ENCODE measurements at regions not wholly inside any gene's neighbourhood (a gene's known extent, or its start where the extent isn't known, plus 50 kb on each side); places are given as distances from the start of the nearest gene placed in this dataset.

DNA sequence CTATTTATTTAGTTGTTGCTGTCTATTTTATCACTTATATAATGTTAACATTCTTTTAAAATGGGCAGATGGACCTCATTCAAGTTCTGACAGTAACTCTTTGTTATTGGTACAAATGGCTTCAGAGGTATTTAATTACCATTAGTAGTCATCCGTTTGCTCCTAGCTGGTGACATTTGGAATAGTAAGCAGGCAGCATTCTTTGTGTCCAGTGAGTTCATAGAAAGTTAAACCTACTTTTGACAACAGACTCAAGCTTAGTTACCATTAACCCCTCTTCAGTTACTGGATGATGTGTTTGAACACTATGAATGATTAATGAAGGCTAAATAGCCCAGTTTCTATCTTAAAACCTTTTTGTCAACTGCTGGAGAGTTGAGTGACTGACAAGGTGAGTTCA is 500.7 kb upstream of the ATP11B start:
- Histone ChIP-seq H3K4me3 (ENCODE audit: low read depth in 1 of 3, low read length in 3 of 3) (no peak overlapping the region), H3K36me3 (ENCODE audit: control insufficient read depth in 4 of 4, insufficient read depth in 3 of 4, low read depth in 1 of 4, low read length in 3 of 4) (no peaks in the 10 kb centered on the region), H3K27ac (ENCODE audit: low read depth in 1 of 2, low read length in 2 of 2) (no peak overlapping the region), H3K9me3 (ENCODE audit: control insufficient read depth in 4 of 4, low read length in 3 of 4) (no peaks in the 10 kb centered on the region), H3K4me1 (ENCODE audit: control insufficient read depth in 4 of 4, insufficient read depth in 4 of 4, low read length in 3 of 4) (no peaks in the 10 kb centered on the region), H3K27me3 (ENCODE audit: control insufficient read depth in 4 of 4, insufficient read depth in 4 of 4, low read length in 3 of 4) (no peaks in the 10 kb centered on the region), H3K9ac (ENCODE audit: low read depth in 1 of 2, low read length in 2 of 2) (no peak overlapping the region)
- 33% methylated on average over 1 of the region's 1 CpG for WGBS
- no peak for DNase-seq (ENCODE audit: low spot score)
- TF ChIP-seq YY1 (IDR thresholded peaks at IDR 0.05) = no peak
- no peak for TF ChIP-seq JUND (IDR thresholded peaks at IDR 0.05)
- TF ChIP-seq RXRA (IDR thresholded peaks at IDR 0.05) = no peak
- no peak for TF ChIP-seq GABPA (IDR thresholded peaks at IDR 0.05 in 1 of 2, conservative IDR thresholded peaks at IDR 0.05 in 1 of 2)
- TF ChIP-seq, protein P1, sequence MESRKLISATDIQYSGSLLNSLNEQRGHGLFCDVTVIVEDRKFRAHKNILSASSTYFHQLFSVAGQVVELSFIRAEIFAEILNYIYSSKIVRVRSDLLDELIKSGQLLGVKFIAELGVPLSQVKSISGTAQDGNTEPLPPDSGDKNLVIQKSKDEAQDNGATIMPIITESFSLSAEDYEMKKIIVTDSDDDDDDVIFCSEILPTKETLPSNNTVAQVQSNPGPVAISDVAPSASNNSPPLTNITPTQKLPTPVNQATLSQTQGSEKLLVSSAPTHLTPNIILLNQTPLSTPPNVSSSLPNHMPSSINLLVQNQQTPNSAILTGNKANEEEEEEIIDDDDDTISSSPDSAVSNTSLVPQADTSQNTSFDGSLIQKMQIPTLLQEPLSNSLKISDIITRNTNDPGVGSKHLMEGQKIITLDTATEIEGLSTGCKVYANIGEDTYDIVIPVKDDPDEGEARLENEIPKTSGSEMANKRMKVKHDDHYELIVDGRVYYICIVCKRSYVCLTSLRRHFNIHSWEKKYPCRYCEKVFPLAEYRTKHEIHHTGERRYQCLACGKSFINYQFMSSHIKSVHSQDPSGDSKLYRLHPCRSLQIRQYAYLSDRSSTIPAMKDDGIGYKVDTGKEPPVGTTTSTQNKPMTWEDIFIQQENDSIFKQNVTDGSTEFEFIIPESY (IDR thresholded peaks at IDR 0.05) = no peak
- TF ChIP-seq RAD21 (IDR thresholded peaks at IDR 0.05) = no peak
- TF ChIP-seq TAF1 (conservative IDR thresholded peaks at IDR 0.05) = no peak
- no peak for TF ChIP-seq FOXA2 (IDR thresholded peaks at IDR 0.05)

DNA sequence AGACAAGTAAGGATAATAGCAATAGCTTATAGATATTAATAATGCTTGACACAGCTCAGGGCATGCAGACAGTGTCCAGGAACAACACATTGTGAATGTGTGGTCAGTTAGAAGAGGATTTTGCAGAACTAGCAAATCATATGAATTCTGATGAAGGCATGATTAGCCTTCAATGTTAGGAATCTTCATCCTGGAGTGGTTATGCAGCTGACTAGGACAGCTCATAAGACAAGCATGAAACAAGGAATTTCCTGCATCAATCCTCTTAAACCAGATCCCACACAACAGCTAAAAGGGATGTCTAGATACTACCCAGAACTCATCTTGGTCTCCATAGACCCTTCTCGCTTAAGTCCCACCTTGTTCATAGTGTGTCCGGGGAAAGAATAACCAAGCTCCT is 499.0 kb upstream of the ATP11B start:
- WGBS = 98% methylated on average over 2 of the region's 2 CpGs
- H3K4me3 ChIP-seq (ENCODE audit: low read depth in 1 of 3, low read length in 3 of 3) = no peak overlapping the region
- no peak overlapping the region for H3K9ac ChIP-seq (ENCODE audit: low read depth in 1 of 2, low read length in 2 of 2)
- no peaks in the 10 kb centered on the region for H3K27me3 ChIP-seq (ENCODE audit: control insufficient read depth in 4 of 4, insufficient read depth in 4 of 4, low read length in 3 of 4)
- H3K27ac ChIP-seq (ENCODE audit: low read depth in 1 of 2, low read length in 2 of 2) = no peak overlapping the region
- no peak for TF ChIP-seq SP1 (IDR thresholded peaks at IDR 0.05)
- no peak for TF ChIP-seq NR2F2 (IDR thresholded peaks at IDR 0.05)
- TF ChIP-seq TAF1 (conservative IDR thresholded peaks at IDR 0.05) = no peak
- no peak for TF ChIP-seq RAD21 (IDR thresholded peaks at IDR 0.05)
- TF ChIP-seq RXRA (IDR thresholded peaks at IDR 0.05) = no peak
- no peak for TF ChIP-seq HNF4A (conservative IDR thresholded peaks at IDR 0.05)
- H3K9me3 ChIP-seq (ENCODE audit: control insufficient read depth in 4 of 4, low read length in 3 of 4) = no peaks in the 10 kb centered on the region
- no peak for DNase-seq (ENCODE audit: low spot score)
- no peaks in the 10 kb centered on the region for H3K36me3 ChIP-seq (ENCODE audit: control insufficient read depth in 4 of 4, insufficient read depth in 3 of 4, low read depth in 1 of 4, low read length in 3 of 4)
- H3K4me1 ChIP-seq (ENCODE audit: control insufficient read depth in 4 of 4, insufficient read depth in 4 of 4, low read length in 3 of 4) = no peaks in the 10 kb centered on the region

DNA sequence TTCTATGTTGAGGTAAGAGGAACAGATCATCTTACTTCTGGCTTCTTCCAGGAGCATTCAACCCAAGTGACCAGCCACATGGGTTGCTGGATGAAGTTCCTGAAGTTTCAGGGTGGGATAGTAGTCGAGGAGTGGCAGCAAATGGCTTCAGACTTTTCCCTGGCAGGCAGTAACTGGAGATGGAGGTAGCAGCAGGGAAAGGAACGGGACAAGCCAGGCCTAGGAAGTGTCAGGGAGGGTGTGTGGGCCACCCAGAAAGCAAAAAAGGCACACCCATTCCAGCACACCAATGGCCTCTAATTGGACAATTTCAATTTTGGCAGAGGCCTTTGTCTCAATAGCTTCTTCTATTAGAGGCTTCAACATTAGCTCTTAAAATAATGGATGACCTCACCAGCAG is 498.6 kb upstream of the ATP11B start:
- Histone ChIP-seq H3K27ac (ENCODE audit: low read depth in 1 of 2, low read length in 2 of 2) (no peak overlapping the region), H3K9ac (ENCODE audit: low read depth in 1 of 2, low read length in 2 of 2) (no peak overlapping the region), H3K9me3 (ENCODE audit: control insufficient read depth in 4 of 4, low read length in 3 of 4) (no peaks in the 10 kb centered on the region), H3K36me3 (ENCODE audit: control insufficient read depth in 4 of 4, insufficient read depth in 3 of 4, low read depth in 1 of 4, low read length in 3 of 4) (no peaks in the 10 kb centered on the region), H3K27me3 (ENCODE audit: control insufficient read depth in 4 of 4, insufficient read depth in 4 of 4, low read length in 3 of 4) (no peaks in the 10 kb centered on the region), H3K4me3 (ENCODE audit: low read depth in 1 of 3, low read length in 3 of 3) (no peak overlapping the region), H3K4me1 (ENCODE audit: control insufficient read depth in 4 of 4, insufficient read depth in 4 of 4, low read length in 3 of 4) (no peaks in the 10 kb centered on the region)
- DNase-seq (ENCODE audit: low spot score) = no peak
- WGBS = 78% methylated on average over 2 of the region's 2 CpGs
- TF ChIP-seq NR2F2 (IDR thresholded peaks at IDR 0.05) (no peak), RXRA (IDR thresholded peaks at IDR 0.05) (no peak), YY1 (IDR thresholded peaks at IDR 0.05) (no peak), JUND (IDR thresholded peaks at IDR 0.05) (no peak), TAF1 (conservative IDR thresholded peaks at IDR 0.05) (no peak), HNF4A (conservative IDR thresholded peaks at IDR 0.05) (no peak), RAD21 (IDR thresholded peaks at IDR 0.05) (no peak), FOXA2 (IDR thresholded peaks at IDR 0.05) (no peak), FOXA1 (IDR thresholded peaks at IDR 0.05) (no peak), EGR1 (IDR thresholded peaks at IDR 0.05; ENCODE audit: low read depth in 2 of 2) (no peak), SP1 (IDR thresholded peaks at IDR 0.05) (no peak), GABPA (IDR thresholded peaks at IDR 0.05 in 1 of 2, conservative IDR thresholded peaks at IDR 0.05 in 1 of 2) (no peak), HNF4G (IDR thresholded peaks at IDR 0.05) (no peak)
- TF ChIP-seq, protein P1 (IDR thresholded peaks at IDR 0.05) = no peak
- TF ChIP-seq, protein P2, sequence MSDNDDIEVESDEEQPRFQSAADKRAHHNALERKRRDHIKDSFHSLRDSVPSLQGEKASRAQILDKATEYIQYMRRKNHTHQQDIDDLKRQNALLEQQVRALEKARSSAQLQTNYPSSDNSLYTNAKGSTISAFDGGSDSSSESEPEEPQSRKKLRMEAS (IDR thresholded peaks at IDR 0.05) = no peak
- TF ChIP-seq, protein P3, sequence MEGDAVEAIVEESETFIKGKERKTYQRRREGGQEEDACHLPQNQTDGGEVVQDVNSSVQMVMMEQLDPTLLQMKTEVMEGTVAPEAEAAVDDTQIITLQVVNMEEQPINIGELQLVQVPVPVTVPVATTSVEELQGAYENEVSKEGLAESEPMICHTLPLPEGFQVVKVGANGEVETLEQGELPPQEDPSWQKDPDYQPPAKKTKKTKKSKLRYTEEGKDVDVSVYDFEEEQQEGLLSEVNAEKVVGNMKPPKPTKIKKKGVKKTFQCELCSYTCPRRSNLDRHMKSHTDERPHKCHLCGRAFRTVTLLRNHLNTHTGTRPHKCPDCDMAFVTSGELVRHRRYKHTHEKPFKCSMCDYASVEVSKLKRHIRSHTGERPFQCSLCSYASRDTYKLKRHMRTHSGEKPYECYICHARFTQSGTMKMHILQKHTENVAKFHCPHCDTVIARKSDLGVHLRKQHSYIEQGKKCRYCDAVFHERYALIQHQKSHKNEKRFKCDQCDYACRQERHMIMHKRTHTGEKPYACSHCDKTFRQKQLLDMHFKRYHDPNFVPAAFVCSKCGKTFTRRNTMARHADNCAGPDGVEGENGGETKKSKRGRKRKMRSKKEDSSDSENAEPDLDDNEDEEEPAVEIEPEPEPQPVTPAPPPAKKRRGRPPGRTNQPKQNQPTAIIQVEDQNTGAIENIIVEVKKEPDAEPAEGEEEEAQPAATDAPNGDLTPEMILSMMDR (IDR thresholded peaks at IDR 0.05; ENCODE audit: low read depth, low read length, missing input control) = no peak
- TF ChIP-seq, protein P4, sequence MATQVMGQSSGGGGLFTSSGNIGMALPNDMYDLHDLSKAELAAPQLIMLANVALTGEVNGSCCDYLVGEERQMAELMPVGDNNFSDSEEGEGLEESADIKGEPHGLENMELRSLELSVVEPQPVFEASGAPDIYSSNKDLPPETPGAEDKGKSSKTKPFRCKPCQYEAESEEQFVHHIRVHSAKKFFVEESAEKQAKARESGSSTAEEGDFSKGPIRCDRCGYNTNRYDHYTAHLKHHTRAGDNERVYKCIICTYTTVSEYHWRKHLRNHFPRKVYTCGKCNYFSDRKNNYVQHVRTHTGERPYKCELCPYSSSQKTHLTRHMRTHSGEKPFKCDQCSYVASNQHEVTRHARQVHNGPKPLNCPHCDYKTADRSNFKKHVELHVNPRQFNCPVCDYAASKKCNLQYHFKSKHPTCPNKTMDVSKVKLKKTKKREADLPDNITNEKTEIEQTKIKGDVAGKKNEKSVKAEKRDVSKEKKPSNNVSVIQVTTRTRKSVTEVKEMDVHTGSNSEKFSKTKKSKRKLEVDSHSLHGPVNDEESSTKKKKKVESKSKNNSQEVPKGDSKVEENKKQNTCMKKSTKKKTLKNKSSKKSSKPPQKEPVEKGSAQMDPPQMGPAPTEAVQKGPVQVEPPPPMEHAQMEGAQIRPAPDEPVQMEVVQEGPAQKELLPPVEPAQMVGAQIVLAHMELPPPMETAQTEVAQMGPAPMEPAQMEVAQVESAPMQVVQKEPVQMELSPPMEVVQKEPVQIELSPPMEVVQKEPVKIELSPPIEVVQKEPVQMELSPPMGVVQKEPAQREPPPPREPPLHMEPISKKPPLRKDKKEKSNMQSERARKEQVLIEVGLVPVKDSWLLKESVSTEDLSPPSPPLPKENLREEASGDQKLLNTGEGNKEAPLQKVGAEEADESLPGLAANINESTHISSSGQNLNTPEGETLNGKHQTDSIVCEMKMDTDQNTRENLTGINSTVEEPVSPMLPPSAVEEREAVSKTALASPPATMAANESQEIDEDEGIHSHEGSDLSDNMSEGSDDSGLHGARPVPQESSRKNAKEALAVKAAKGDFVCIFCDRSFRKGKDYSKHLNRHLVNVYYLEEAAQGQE (IDR thresholded peaks at IDR 0.05) = no peak
- TF ChIP-seq, protein P5, sequence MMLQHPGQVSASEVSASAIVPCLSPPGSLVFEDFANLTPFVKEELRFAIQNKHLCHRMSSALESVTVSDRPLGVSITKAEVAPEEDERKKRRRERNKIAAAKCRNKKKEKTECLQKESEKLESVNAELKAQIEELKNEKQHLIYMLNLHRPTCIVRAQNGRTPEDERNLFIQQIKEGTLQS (IDR thresholded peaks at IDR 0.05) = no peak
